ENCODE measurements at regions not wholly inside any gene's neighbourhood (a gene's known extent, or its start where the extent isn't known, plus 50 kb on each side); places are given as distances from the start of the nearest gene placed in this dataset. TPM values are rescaled to one million over a fixed set of nuclear protein-coding genes. Genes with fewer than 3 reads are reported as not detected.

DNA sequence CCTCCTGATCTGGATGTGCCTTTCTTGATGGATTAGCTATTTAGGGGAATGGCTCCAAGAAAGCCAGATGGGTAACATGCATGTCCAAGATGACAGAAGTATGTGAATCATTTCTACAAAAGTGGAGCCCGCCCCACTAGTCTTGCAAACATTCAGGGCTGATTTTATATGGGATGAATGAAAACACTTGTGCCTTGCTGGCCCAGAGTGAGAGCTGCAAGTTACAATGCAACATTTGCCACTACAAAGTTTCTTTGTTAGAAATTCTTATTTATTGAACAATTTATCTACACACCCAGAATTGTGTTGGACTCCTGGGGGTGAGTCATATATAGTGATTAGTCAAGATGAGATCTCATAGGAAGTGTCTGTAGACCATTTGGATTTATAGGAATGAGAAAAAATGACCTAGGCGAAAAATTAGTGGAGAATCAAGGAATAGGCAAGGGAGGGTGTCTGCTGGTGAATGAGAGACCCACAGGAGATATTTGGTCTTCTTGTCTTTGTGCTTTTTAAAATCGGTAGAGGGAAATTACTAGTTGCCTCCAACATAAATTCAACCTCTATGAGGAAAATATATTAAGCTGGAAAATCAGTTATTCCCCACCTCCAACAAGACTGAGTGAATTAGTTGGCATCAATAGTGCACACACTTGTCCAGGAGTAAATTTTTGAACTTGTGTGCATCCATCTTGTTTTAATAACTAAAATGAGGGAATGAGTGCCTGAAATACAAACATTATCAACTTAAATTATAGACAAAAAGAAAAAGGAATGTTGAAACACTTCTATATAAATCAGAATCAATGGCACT, 53.5 kb upstream of the DCBLD2 start:
- TF ChIP-seq, protein P1, sequence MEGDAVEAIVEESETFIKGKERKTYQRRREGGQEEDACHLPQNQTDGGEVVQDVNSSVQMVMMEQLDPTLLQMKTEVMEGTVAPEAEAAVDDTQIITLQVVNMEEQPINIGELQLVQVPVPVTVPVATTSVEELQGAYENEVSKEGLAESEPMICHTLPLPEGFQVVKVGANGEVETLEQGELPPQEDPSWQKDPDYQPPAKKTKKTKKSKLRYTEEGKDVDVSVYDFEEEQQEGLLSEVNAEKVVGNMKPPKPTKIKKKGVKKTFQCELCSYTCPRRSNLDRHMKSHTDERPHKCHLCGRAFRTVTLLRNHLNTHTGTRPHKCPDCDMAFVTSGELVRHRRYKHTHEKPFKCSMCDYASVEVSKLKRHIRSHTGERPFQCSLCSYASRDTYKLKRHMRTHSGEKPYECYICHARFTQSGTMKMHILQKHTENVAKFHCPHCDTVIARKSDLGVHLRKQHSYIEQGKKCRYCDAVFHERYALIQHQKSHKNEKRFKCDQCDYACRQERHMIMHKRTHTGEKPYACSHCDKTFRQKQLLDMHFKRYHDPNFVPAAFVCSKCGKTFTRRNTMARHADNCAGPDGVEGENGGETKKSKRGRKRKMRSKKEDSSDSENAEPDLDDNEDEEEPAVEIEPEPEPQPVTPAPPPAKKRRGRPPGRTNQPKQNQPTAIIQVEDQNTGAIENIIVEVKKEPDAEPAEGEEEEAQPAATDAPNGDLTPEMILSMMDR (IDR thresholded peaks at IDR 0.05): no peak
- no peak for TF ChIP-seq POLR2A (IDR thresholded peaks at IDR 0.05)
- Histone ChIP-seq H3K36me3 (no peaks in the 10 kb centered on the region), H3K27me3 (no peaks in the 10 kb centered on the region), H3K4me1 (no peaks in the 10 kb centered on the region), H3K9me3 (no peaks in the 10 kb centered on the region), H3K27ac (no peak overlapping the region), H3K4me3 (no peak overlapping the region)
- DNase-seq: no peak
- intact Hi-C loops (cut with DNase I; ENCODE audit: low total_unique reads): no loop called here

- H3K36me3 ChIP-seq: no peaks in the 10 kb centered on the region
- no peaks in the 10 kb centered on the region for H3K9me3 ChIP-seq
- DNase-seq: no peak
- no peaks in the 10 kb centered on the region for H3K4me1 ChIP-seq
- intact Hi-C loops (cut with DNase I; ENCODE audit: low total_unique reads): no loop called here
- TF ChIP-seq, protein P1 (IDR thresholded peaks at IDR 0.05): no peak
- TF ChIP-seq POLR2A (IDR thresholded peaks at IDR 0.05): no peak
- H3K4me3 ChIP-seq: no peak overlapping the region
- no peaks in the 10 kb centered on the region for H3K27me3 ChIP-seq
- H3K27ac ChIP-seq: no peak overlapping the region
These were observed 52.7 kb upstream of the DCBLD2 start for GRCh38 chr3:98954242-98954641.

GRCh38 chr3:98952404-98952803, 50.9 kb upstream of the DCBLD2 start:
- Histone ChIP-seq H3K4me3 (no peak overlapping the region), H3K4me1 (no peaks in the 10 kb centered on the region), H3K27ac (no peak overlapping the region), H3K9me3 (no peaks in the 10 kb centered on the region), H3K36me3 (no peaks in the 10 kb centered on the region), H3K27me3 (no peaks in the 10 kb centered on the region)
- intact Hi-C loops (cut with DNase I; ENCODE audit: low total_unique reads): no loop called here
- TF ChIP-seq POLR2A (IDR thresholded peaks at IDR 0.05): no peak
- TF ChIP-seq, protein P1 (IDR thresholded peaks at IDR 0.05): no peak
- DNase-seq: no peak

Small RNAs in the stretch of these regions (small RNA-seq; reads per million reads assigned to genes)
- not detected for gene AC107297.1
- gene RF00066: not detected

Measured in uterus (tissue), 3 donors.